Activated naive CD4-positive, alpha-beta T cell treated with anti-CD3 and anti-CD28 coated beads, Interleukin-2, amount 50 U/mL, for 72 hours (primary cell): ENCODE measurements at regions not wholly inside any gene's neighbourhood (a gene's known extent, or its start where the extent isn't known, plus 50 kb on each side); places are given as distances from the start of the nearest gene placed in this dataset.

ENCODE experiments used
- ATAC-seq, 2 donors: fragments of 150-1000 bp; cut with Tn5 transposase; 2 replicates each; pipeline ENCODE4 v1.10.0; 2021; ENCODE audit warnings: mild to moderate bottlenecking in 2 of 2, moderate library complexity in 2 of 2
- DNase-seq, 2 donors: peaks; one replicate each; pipeline ENCODE4 v3.0.0; 2021 to 2022; ENCODE audit warnings: low spot score in 2 of 2
- H3K27ac Mint-ChIP-seq, 2 donors: one replicate each; pipeline ENCODE4 v1.8.0; 2022; ENCODE audit warnings: mild to moderate bottlenecking in 2 of 2, mixed read lengths in 2 of 2
- H3K36me3 Mint-ChIP-seq, 2 donors: one replicate each; pipeline ENCODE4 v1.8.0; 2022; ENCODE audit warnings: mixed read lengths in 2 of 2
- H3K9me3 Mint-ChIP-seq, 2 donors: one replicate each; pipeline ENCODE4 v1.8.0; 2022; ENCODE audit warnings: mixed read lengths in 2 of 2

GRCh38 chr10:107391901-107392300 lies 227.4 kb upstream of the SORCS1 start:
- no peak for ATAC-seq
- Mint-ChIP-seq H3K9me3 (peaks cover 11 to 17% of the 10 kb centered on the region in 2 donors), H3K36me3 (no peaks in the 10 kb centered on the region), H3K27ac (no peak overlapping the region)
- no peak for DNase-seq

- no peaks in the 10 kb centered on the region for H3K36me3 Mint-ChIP-seq
- no peak overlapping the region for H3K27ac Mint-ChIP-seq
- ATAC-seq (no peak), DNase-seq (no peak)
- H3K9me3 Mint-ChIP-seq: peaks cover 10 to 12% of the 10 kb centered on the region in 2 donors
These were observed 226.1 kb upstream of the SORCS1 start for GRCh38 chr10:107390563-107390962.

GRCh38 chr10:107383357-107383756 lies 218.9 kb upstream of the SORCS1 start:
- Mint-ChIP-seq H3K9me3 (peaks cover 14 to 17% of the 10 kb centered on the region in 2 donors), H3K36me3 (no peaks in the 10 kb centered on the region)
- no peak for ATAC-seq

GRCh38 chr10:107379601-107380000 lies 215.1 kb upstream of the SORCS1 start:
- ATAC-seq (no peak), DNase-seq (no peak)
- Mint-ChIP-seq H3K36me3 (no peaks in the 10 kb centered on the region), H3K9me3 (peaks cover 4 to 7% of the 10 kb centered on the region in 2 donors), H3K27ac (no peak overlapping the region)

More at GRCh38 chr10:107383357-107383756, 218.9 kb upstream of the SORCS1 start:
- DNase-seq: no peak
- H3K27ac Mint-ChIP-seq: no peak overlapping the region

- no peaks in the 10 kb centered on the region for H3K36me3 Mint-ChIP-seq
- ATAC-seq: no peak
- peaks cover 0 to 8% of the 10 kb centered on the region in 2 donors for H3K9me3 Mint-ChIP-seq
- DNase-seq: no peak
- no peak overlapping the region for H3K27ac Mint-ChIP-seq
These were observed 207.3 kb upstream of the SORCS1 start for GRCh38 chr10:107371801-107372200.

GRCh38 chr10:107364872-107365271 lies 200.4 kb upstream of the SORCS1 start:
- Mint-ChIP-seq H3K9me3 (peaks cover 13 to 15% of the 10 kb centered on the region in 2 donors), H3K36me3 (no peaks in the 10 kb centered on the region), H3K27ac (no peak overlapping the region)
- ATAC-seq (no peak), DNase-seq (no peak)

- no peak for ATAC-seq
- DNase-seq: no peak
- Mint-ChIP-seq H3K36me3 (no peaks in the 10 kb centered on the region), H3K27ac (no peak overlapping the region), H3K9me3 (peaks cover 13 to 16% of the 10 kb centered on the region in 2 donors)
These were observed 197.8 kb upstream of the SORCS1 start for GRCh38 chr10:107362306-107362705.

GRCh38 chr10:107357033-107357432 lies 192.5 kb upstream of the SORCS1 start:
- DNase-seq (no peak), ATAC-seq (no peak)
- no peaks in the 10 kb centered on the region for H3K36me3 Mint-ChIP-seq
- peaks cover 5 to 14% of the 10 kb centered on the region in 2 donors for H3K9me3 Mint-ChIP-seq
- H3K27ac Mint-ChIP-seq: no peak overlapping the region

- DNase-seq: no peak
- no peak for ATAC-seq
- H3K27ac Mint-ChIP-seq: no peak overlapping the region
- H3K36me3 Mint-ChIP-seq: no peaks in the 10 kb centered on the region
- H3K9me3 Mint-ChIP-seq: peaks cover 1 to 12% of the 10 kb centered on the region in 2 donors
These were observed 191.9 kb upstream of the SORCS1 start for GRCh38 chr10:107356396-107356795.

- Mint-ChIP-seq H3K27ac (no peak overlapping the region), H3K36me3 (no peaks in the 10 kb centered on the region), H3K9me3 (peaks cover 20 to 24% of the 10 kb centered on the region in 2 donors)
- DNase-seq: no peak
- ATAC-seq: no peak
These were observed 178.2 kb upstream of the SORCS1 start for GRCh38 chr10:107342711-107343110.

- no peak for DNase-seq
- no peak for ATAC-seq
- H3K9me3 Mint-ChIP-seq: peaks cover 20 to 26% of the 10 kb centered on the region in 2 donors
- H3K27ac Mint-ChIP-seq: no peak overlapping the region
- H3K36me3 Mint-ChIP-seq: no peaks in the 10 kb centered on the region
These were observed 176.8 kb upstream of the SORCS1 start for GRCh38 chr10:107341281-107341680.

- ATAC-seq: no peak
- Mint-ChIP-seq H3K9me3 (peaks cover 14 to 21% of the 10 kb centered on the region in 2 donors), H3K27ac (no peak overlapping the region), H3K36me3 (no peaks in the 10 kb centered on the region)
- DNase-seq: no peak
These were observed 175.8 kb upstream of the SORCS1 start for GRCh38 chr10:107340326-107340725.

GRCh38 chr10:107336061-107336460 lies 171.6 kb upstream of the SORCS1 start:
- Mint-ChIP-seq H3K9me3 (peaks cover 15 to 19% of the 10 kb centered on the region in 2 donors), H3K36me3 (no peaks in the 10 kb centered on the region), H3K27ac (no peak overlapping the region)
- ATAC-seq (no peak), DNase-seq (no peak)

GRCh38 chr10:107317592-107317991 lies 153.1 kb upstream of the SORCS1 start:
- peaks cover 0 to 4% of the 10 kb centered on the region in 2 donors for H3K36me3 Mint-ChIP-seq
- ATAC-seq (no peak), DNase-seq (no peak)
- peaks cover 4 to 22% of the 10 kb centered on the region in 2 donors for H3K9me3 Mint-ChIP-seq
- H3K27ac Mint-ChIP-seq: no peak overlapping the region

GRCh38 chr10:107303203-107303602 lies 138.7 kb upstream of the SORCS1 start:
- peaks cover 18 to 42% of the 10 kb centered on the region in 2 donors for H3K9me3 Mint-ChIP-seq
- ATAC-seq (no peak), DNase-seq (no peak)
- H3K27ac Mint-ChIP-seq: no peak overlapping the region
- H3K36me3 Mint-ChIP-seq: no peaks in the 10 kb centered on the region

GRCh38 chr10:107299606-107300005 lies 135.1 kb upstream of the SORCS1 start:
- ATAC-seq (no peak), DNase-seq (no peak)
- no peak overlapping the region for H3K27ac Mint-ChIP-seq
- H3K36me3 Mint-ChIP-seq: no peaks in the 10 kb centered on the region
- H3K9me3 Mint-ChIP-seq: peaks cover 18 to 48% of the 10 kb centered on the region in 2 donors

- ATAC-seq: no peak
- no peak overlapping the region for H3K27ac Mint-ChIP-seq
- peaks cover 36 to 39% of the 10 kb centered on the region in 2 donors for H3K9me3 Mint-ChIP-seq
- DNase-seq: no peak
- H3K36me3 Mint-ChIP-seq: peaks cover 0 to 6% of the 10 kb centered on the region in 2 donors
These were observed 119.7 kb upstream of the SORCS1 start for GRCh38 chr10:107284187-107284586.

- H3K27ac Mint-ChIP-seq: no peak overlapping the region
- ATAC-seq (no peak), DNase-seq (no peak)
- peaks cover 22 to 39% of the 10 kb centered on the region in 2 donors for H3K9me3 Mint-ChIP-seq
- peaks cover 0 to 11% of the 10 kb centered on the region in 2 donors for H3K36me3 Mint-ChIP-seq
These were observed 115.8 kb upstream of the SORCS1 start for GRCh38 chr10:107280293-107280692.

- H3K27ac Mint-ChIP-seq: no peak overlapping the region
- peaks cover 0 to 10% of the 10 kb centered on the region in 2 donors for H3K36me3 Mint-ChIP-seq
- H3K9me3 Mint-ChIP-seq: peaks cover 9 to 33% of the 10 kb centered on the region in 2 donors
- ATAC-seq (no peak), DNase-seq (no peak)
These were observed 113.1 kb upstream of the SORCS1 start for GRCh38 chr10:107277591-107277990.
